ENCODE measurements at regions not wholly inside any gene's neighbourhood (a gene's known extent, or its start where the extent isn't known, plus 50 kb on each side); places are given as distances from the start of the nearest gene placed in this dataset.

DNA sequence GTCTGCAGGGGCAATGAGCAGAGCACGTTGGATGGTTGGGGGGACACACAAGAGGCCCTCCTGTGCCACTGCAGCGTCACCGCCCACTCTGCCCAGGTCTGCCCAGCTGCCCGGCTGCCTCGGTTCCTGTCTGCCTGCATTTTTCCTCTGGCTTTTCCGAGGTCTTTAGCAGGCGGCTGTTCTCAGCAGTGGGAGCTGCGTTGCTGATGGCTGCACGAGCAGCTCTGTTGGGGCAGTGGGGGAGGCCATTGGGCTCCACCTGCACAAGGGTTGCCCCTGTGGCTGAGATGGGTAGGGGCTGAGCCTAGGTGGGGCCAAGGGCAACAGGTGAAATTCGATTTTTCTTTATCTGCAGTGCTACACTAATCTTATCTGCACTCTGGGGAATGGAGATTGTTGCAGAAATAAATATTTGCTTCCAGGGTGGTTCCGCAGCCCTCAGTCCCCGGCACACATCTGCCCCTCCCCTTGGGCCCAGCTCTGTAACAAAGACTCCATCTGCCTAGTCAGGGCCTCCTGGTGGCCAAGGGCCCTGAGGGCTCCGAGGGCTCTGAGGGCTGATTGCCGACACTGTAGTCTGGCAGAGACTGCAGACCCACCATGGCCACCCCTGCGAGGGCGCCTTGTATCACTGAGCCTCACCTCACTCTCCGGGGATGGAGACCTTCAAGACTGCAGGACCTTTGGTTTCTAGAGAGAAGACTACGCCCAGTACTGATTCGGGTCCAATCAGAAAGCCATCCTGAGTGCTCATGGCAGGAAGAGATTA lies 141.7 kb upstream of the SHH start (continued):
- 0 out of 2 replicates have a peak, but pooled peaks have one; percentile 18 for TF ChIP-seq TCF7 (IDR thresholded peaks at IDR 0.05; ENCODE audit: low read depth)
- TF ChIP-seq FOXP1 (IDR thresholded peaks at IDR 0.05): no peak
- peak; percentile 33; the same call in 1 of the 2 replicates for TF ChIP-seq FOXP1 (CRISPR knock-in tag; IDR thresholded peaks at IDR 0.05)
- no peak for TF ChIP-seq KLF6 (CRISPR knock-in tag; IDR thresholded peaks at IDR 0.05)
- TF ChIP-seq NR3C1 (CRISPR knock-in tag; IDR thresholded peaks at IDR 0.05): no peak
- no peak for TF ChIP-seq SMARCE1 (IDR thresholded peaks at IDR 0.05; ENCODE audit: borderline replicate concordance)
- no peak for TF ChIP-seq ETV6 (CRISPR knock-in tag; conservative IDR thresholded peaks at IDR 0.05)
- no peak for TF ChIP-seq BRCA1 (CRISPR knock-in tag; IDR thresholded peaks at IDR 0.05)
- TF ChIP-seq, protein P1, sequence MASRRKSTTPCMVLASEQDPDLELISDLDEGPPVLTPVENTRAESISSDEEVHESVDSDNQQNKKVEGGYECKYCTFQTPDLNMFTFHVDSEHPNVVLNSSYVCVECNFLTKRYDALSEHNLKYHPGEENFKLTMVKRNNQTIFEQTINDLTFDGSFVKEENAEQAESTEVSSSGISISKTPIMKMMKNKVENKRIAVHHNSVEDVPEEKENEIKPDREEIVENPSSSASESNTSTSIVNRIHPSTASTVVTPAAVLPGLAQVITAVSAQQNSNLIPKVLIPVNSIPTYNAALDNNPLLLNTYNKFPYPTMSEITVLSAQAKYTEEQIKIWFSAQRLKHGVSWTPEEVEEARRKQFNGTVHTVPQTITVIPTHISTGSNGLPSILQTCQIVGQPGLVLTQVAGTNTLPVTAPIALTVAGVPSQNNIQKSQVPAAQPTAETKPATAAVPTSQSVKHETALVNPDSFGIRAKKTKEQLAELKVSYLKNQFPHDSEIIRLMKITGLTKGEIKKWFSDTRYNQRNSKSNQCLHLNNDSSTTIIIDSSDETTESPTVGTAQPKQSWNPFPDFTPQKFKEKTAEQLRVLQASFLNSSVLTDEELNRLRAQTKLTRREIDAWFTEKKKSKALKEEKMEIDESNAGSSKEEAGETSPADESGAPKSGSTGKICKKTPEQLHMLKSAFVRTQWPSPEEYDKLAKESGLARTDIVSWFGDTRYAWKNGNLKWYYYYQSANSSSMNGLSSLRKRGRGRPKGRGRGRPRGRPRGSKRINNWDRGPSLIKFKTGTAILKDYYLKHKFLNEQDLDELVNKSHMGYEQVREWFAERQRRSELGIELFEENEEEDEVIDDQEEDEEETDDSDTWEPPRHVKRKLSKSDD (CRISPR knock-in tag; IDR thresholded peaks at IDR 0.05; ENCODE audit: low read depth): peak; percentile 41; the same call in 1 of the 2 replicates
- no peak for TF ChIP-seq PLRG1 (conservative IDR thresholded peaks at IDR 0.05)
- TF ChIP-seq ZNF629 (CRISPR knock-in tag; conservative IDR thresholded peaks at IDR 0.05): 0 out of 2 replicates have a peak, but pooled peaks have one; percentile 18
- TF ChIP-seq TAF15 (IDR thresholded peaks at IDR 0.05; ENCODE audit: low read depth, low read length, poor library complexity, severe bottlenecking): no peak
- no peak for TF ChIP-seq ZBTB7A (CRISPR knock-in tag; IDR thresholded peaks at IDR 0.05)
- no peak for TF ChIP-seq SNAPC2 (CRISPR knock-in tag; IDR thresholded peaks at IDR 0.05)
- no peak for TF ChIP-seq HNRNPH1 (optimal IDR thresholded peaks at IDR 0.05; ENCODE audit: low read depth, low read length)
- no peak for TF ChIP-seq ZNF101 (CRISPR knock-in tag; IDR thresholded peaks at IDR 0.05; ENCODE audit: borderline replicate concordance, low read depth)
- TF ChIP-seq ZNF572 (CRISPR knock-in tag; IDR thresholded peaks at IDR 0.05): no peak
- no peak for TF ChIP-seq NFKBIZ (CRISPR knock-in tag; IDR thresholded peaks at IDR 0.05)
- no peak for TF ChIP-seq TRIM24 (CRISPR knock-in tag; IDR thresholded peaks at IDR 0.05)
- no peak for TF ChIP-seq KLF11 (CRISPR knock-in tag; IDR thresholded peaks at IDR 0.05)
- TF ChIP-seq ZNF12 (CRISPR knock-in tag; IDR thresholded peaks at IDR 0.05): no peak
- TF ChIP-seq, protein P2, sequence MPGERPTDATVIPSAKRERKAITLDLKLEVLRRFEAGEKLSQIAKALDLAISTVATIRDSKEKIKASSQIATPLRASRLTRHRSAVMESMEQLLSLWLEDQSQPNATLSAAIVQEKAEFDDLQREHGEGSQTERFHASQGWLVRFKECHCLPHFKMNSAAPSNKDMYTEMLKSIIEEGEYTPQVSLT (CRISPR knock-in tag; IDR thresholded peaks at IDR 0.05; ENCODE audit: borderline replicate concordance, low read depth): no peak
- TF ChIP-seq MTF2 (CRISPR knock-in tag; IDR thresholded peaks at IDR 0.05; ENCODE audit: borderline replicate concordance): no peak
- TF ChIP-seq ZNF7 (CRISPR knock-in tag; IDR thresholded peaks at IDR 0.05): peak; percentile 98
- TF ChIP-seq ZNF343 (CRISPR knock-in tag; IDR thresholded peaks at IDR 0.05): no peak
- TF ChIP-seq MYNN (CRISPR knock-in tag; IDR thresholded peaks at IDR 0.05; ENCODE audit: low read depth): no peak
- no peak for TF ChIP-seq ZFP82 (CRISPR knock-in tag; IDR thresholded peaks at IDR 0.05; ENCODE audit: borderline replicate concordance)
- TF ChIP-seq RARG (CRISPR knock-in tag; IDR thresholded peaks at IDR 0.05; ENCODE audit: low read depth): no peak
- TF ChIP-seq, protein P3, sequence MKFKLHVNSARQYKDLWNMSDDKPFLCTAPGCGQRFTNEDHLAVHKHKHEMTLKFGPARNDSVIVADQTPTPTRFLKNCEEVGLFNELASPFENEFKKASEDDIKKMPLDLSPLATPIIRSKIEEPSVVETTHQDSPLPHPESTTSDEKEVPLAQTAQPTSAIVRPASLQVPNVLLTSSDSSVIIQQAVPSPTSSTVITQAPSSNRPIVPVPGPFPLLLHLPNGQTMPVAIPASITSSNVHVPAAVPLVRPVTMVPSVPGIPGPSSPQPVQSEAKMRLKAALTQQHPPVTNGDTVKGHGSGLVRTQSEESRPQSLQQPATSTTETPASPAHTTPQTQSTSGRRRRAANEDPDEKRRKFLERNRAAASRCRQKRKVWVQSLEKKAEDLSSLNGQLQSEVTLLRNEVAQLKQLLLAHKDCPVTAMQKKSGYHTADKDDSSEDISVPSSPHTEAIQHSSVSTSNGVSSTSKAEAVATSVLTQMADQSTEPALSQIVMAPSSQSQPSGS (CRISPR knock-in tag; IDR thresholded peaks at IDR 0.05): no peak; the same call in 1 of the 2 replicates
- TF ChIP-seq PRMT3 (CRISPR knock-in tag; IDR thresholded peaks at IDR 0.05; ENCODE audit: borderline replicate concordance, low read depth): no peak
- TF ChIP-seq ZNF672 (CRISPR knock-in tag; IDR thresholded peaks at IDR 0.05): no peak

All from HepG2 (cell line).